Dermis microvascular lymphatic vessel endothelial cell (primary cell): ENCODE measurements at regions not wholly inside any gene's neighbourhood (a gene's known extent, or its start where the extent isn't known, plus 50 kb on each side); places are given as distances from the start of the nearest gene placed in this dataset.

Experiments
- DNase-seq, 2 donors: peaks; one replicate each; pipeline versions ENCODE4 v3.0.0 to v3.0.0-alpha.2; 2010; ENCODE audit warnings: low read depth in 2 of 2

GRCh38 chr13:60788156-60788829, 391.3 kb downstream of the TDRD3 start:
- no peak for DNase-seq

GRCh38 chr13:60787083-60787482, 390.1 kb downstream of the TDRD3 start:
- DNase-seq: no peak

GRCh38 chr13:60772726-60773125, 375.7 kb downstream of the TDRD3 start:
- DNase-seq: no peak

- DNase-seq: peak in 1 of 2 donors; percentile 48
These were observed 368.8 kb downstream of the TDRD3 start for GRCh38 chr13:60765700-60766411.

- peak; percentile 88 to 92 for DNase-seq
These were observed 362.5 kb downstream of the TDRD3 start for GRCh38 chr13:60759499-60759898.

- no peak for DNase-seq
These were observed 361.6 kb downstream of the TDRD3 start for GRCh38 chr13:60758637-60759036.

- DNase-seq: no peak
These were observed 360.6 kb downstream of the TDRD3 start for GRCh38 chr13:60757501-60758215.

- peak in 1 of 2 donors; percentile 26 for DNase-seq
These were observed 359.3 kb downstream of the TDRD3 start for GRCh38 chr13:60756306-60756705.

- DNase-seq: peak in 1 of 2 donors; percentile 60
These were observed 358.6 kb downstream of the TDRD3 start for GRCh38 chr13:60755380-60756163.

GRCh38 chr13:60754211-60755090, 357.4 kb downstream of the TDRD3 start:
- no peak for DNase-seq

GRCh38 chr13:60753641-60754040, 356.6 kb downstream of the TDRD3 start:
- DNase-seq: peak in 1 of 2 donors; percentile 14

GRCh38 chr13:60745343-60745742, 348.3 kb downstream of the TDRD3 start:
- no peak for DNase-seq

GRCh38 chr13:60733933-60734332, 336.9 kb downstream of the TDRD3 start:
- no peak for DNase-seq

- DNase-seq: no peak
These were observed 330.1 kb downstream of the TDRD3 start for GRCh38 chr13:60727140-60727539.

GRCh38 chr13:60721063-60721462, 324.0 kb downstream of the TDRD3 start:
- DNase-seq: no peak

- DNase-seq: no peak
These were observed 323.6 kb downstream of the TDRD3 start for GRCh38 chr13:60720590-60720989.

GRCh38 chr13:60716313-60716712, 319.3 kb downstream of the TDRD3 start:
- no peak for DNase-seq

- no peak for DNase-seq
These were observed 310.9 kb downstream of the TDRD3 start for GRCh38 chr13:60707878-60708277.

- DNase-seq: peak in 1 of 2 donors; percentile 3
These were observed 304.9 kb downstream of the TDRD3 start for GRCh38 chr13:60701895-60702294.

- no peak for DNase-seq
These were observed 304.0 kb downstream of the TDRD3 start for GRCh38 chr13:60700994-60701393.

GRCh38 chr13:60699636-60700035, 302.6 kb downstream of the TDRD3 start:
- no peak for DNase-seq
